K562 (cell line): ENCODE measurements at regions not wholly inside any gene's neighbourhood (a gene's known extent, or its start where the extent isn't known, plus 50 kb on each side); places are given as distances from the start of the nearest gene placed in this dataset.

Experiments
- ELF1 ChIP-seq: fragments of 200-800 bp; sonication (Bioruptor generic); IDR thresholded peaks from 2 replicates; pipeline ENCODE4 v1.6.1; 2016; ENCODE audit warnings: missing genetic modification characterization, missing compliant biosample characterization
- PHF20 ChIP-seq: fragments of 450-650 bp; IDR thresholded peaks from 2 replicates; pipeline ENCODE4 v1.6.1; 2018; ENCODE audit not compliant: partially characterized antibody
- PPARD ChIP-seq: fragments of 250-450 bp; sonication (Bioruptor Pico); IDR thresholded peaks from 2 replicates; pipeline ENCODE4 v1.8.0; 2022; ENCODE audit warnings: inconsistent platforms, mild to moderate bottlenecking, moderate library complexity
- TARDBP ChIP-seq: fragments of 450-650 bp; IDR thresholded peaks from 2 replicates; pipeline ENCODE4 v1.6.1; 2016
- ZNF212 ChIP-seq: fragments of 450-650 bp; formaldehyde crosslinking; IDR thresholded peaks from 2 replicates; pipeline ENCODE4 v1.4.0; 2020; ENCODE audit warnings: mild to moderate bottlenecking
- ZNF77 ChIP-seq: fragments of 250-450 bp; sonication (Bioruptor Pico); IDR thresholded peaks from 2 replicates; pipeline ENCODE4 v1.5.0; 2020
- TF ChIP-seq, protein P1 (sequence below): sonication (generic); formaldehyde crosslinking; IDR thresholded peaks from 2 replicates; pipeline ENCODE4 v1.5.0; 2020; ENCODE audit warnings: missing genetic modification reagents
- TF ChIP-seq, protein P2 (sequence below): fragments of 250-450 bp; sonication (Bioruptor Pico); IDR thresholded peaks from 2 replicates; pipeline ENCODE4 v1.4.0; 2020

DNA sequence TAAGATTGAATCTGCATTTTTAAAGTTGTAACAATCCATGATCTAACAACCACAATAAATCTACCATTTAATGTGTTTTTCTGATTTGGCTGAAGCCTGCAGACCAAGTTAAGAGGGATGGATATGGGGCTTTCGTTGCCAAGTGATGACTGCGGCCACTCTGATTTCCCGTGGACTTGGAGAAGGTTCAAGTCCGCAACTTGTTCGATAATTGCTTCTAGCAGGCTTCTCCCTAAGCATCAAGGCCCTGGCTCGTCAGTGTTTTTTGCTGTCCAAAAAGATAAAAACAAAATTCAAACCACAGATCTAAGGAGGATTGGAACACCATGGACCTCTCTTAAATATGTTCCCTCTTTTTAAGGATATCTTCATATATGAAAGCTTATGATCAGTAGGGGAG, 256.6 kb downstream of the CNTN3 start (continued):
- TF ChIP-seq, protein P1, sequence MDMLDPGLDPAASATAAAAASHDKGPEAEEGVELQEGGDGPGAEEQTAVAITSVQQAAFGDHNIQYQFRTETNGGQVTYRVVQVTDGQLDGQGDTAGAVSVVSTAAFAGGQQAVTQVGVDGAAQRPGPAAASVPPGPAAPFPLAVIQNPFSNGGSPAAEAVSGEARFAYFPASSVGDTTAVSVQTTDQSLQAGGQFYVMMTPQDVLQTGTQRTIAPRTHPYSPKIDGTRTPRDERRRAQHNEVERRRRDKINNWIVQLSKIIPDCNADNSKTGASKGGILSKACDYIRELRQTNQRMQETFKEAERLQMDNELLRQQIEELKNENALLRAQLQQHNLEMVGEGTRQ (CRISPR knock-in tag): no peak
- no peak for TF ChIP-seq PPARD (CRISPR knock-in tag)
- TF ChIP-seq, protein P2, sequence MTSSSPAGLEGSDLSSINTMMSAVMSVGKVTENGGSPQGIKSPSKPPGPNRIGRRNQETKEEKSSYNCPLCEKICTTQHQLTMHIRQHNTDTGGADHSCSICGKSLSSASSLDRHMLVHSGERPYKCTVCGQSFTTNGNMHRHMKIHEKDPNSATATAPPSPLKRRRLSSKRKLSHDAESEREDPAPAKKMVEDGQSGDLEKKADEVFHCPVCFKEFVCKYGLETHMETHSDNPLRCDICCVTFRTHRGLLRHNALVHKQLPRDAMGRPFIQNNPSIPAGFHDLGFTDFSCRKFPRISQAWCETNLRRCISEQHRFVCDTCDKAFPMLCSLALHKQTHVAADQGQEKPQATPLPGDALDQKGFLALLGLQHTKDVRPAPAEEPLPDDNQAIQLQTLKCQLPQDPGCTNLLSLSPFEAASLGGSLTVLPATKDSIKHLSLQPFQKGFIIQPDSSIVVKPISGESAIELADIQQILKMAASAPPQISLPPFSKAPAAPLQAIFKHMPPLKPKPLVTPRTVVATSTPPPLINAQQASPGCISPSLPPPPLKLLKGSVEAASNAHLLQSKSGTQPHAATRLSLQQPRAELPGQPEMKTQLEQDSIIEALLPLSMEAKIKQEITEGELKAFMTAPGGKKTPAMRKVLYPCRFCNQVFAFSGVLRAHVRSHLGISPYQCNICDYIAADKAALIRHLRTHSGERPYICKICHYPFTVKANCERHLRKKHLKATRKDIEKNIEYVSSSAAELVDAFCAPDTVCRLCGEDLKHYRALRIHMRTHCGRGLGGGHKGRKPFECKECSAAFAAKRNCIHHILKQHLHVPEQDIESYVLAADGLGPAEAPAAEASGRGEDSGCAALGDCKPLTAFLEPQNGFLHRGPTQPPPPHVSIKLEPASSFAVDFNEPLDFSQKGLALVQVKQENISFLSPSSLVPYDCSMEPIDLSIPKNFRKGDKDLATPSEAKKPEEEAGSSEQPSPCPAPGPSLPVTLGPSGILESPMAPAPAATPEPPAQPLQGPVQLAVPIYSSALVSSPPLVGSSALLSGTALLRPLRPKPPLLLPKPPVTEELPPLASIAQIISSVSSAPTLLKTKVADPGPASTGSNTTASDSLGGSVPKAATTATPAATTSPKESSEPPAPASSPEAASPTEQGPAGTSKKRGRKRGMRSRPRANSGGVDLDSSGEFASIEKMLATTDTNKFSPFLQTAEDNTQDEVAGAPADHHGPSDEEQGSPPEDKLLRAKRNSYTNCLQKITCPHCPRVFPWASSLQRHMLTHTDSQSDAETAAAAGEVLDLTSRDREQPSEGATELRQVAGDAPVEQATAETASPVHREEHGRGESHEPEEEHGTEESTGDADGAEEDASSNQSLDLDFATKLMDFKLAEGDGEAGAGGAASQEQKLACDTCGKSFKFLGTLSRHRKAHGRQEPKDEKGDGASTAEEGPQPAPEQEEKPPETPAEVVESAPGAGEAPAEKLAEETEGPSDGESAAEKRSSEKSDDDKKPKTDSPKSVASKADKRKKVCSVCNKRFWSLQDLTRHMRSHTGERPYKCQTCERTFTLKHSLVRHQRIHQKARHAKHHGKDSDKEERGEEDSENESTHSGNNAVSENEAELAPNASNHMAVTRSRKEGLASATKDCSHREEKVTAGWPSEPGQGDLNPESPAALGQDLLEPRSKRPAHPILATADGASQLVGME (CRISPR knock-in tag): no peak
- TF ChIP-seq TARDBP: no peak
- TF ChIP-seq PHF20: no peak
- TF ChIP-seq ELF1: no peak
- no peak for TF ChIP-seq ZNF77 (CRISPR knock-in tag)
- TF ChIP-seq ZNF212: no peak
- TF ChIP-seq, all 486 proteins: peak for 0
